ENCODE measurements at regions not wholly inside any gene's neighbourhood (a gene's known extent, or its start where the extent isn't known, plus 50 kb on each side); places are given as distances from the start of the nearest gene placed in this dataset.

DNA sequence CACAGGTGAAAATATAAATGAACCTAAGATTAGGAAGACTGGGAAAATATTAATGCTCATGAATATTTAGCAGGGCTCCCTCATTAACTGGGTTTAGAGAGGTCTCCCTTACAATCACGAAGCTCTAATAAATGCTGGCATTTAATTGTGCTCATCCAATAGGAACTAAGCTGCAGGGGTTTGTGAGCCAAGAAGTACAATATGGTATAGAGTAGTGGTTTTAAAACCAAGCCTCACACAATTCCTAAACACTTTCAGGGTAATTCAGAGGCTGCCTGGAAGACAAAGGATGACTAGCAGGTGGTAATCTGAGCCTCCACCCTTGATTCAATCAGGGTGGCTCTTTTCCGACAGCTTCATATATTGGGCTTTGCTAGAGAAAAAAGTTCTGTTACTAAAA is 103.3 kb downstream of the GPAM start:
- Histone ChIP-seq H3K4me2 (ENCODE audit: insufficient read depth, insufficient read length, low read length) (no peak overlapping the region), H3K9me3 (ENCODE audit: control insufficient read depth, low read depth, low read length) (no peaks in the 10 kb centered on the region), H2BK15ac (ENCODE audit: low read depth, low read length) (no peak overlapping the region), H3K27ac (ENCODE audit: insufficient read length, low read depth, low read length) (no peak overlapping the region), H3K23ac (ENCODE audit: insufficient read length, low read depth, low read length) (no peak overlapping the region), H3K4ac (ENCODE audit: low read depth, low read length) (no peak overlapping the region), H2AFZ (ENCODE audit: low read length) (no peak overlapping the region), H4K8ac (replicated peaks; ENCODE audit: insufficient read length, low read depth, low read length) (no peak overlapping the region), H2AK5ac (ENCODE audit: insufficient read length, low read length) (no peak overlapping the region), H4K5ac (ENCODE audit: insufficient read length, low read depth, low read length) (no peak overlapping the region), H3T11ph (ENCODE audit: low read length) (no peak overlapping the region), H2BK20ac (ENCODE audit: low read depth, low read length, poor library complexity, severe bottlenecking) (no peak overlapping the region), H4K20me1 (ENCODE audit: control insufficient read depth, insufficient read depth, insufficient read length) (no peaks in the 10 kb centered on the region), H2BK120ac (ENCODE audit: low read depth, low read length, poor library complexity, severe bottlenecking) (no peak overlapping the region), H3K79me2 (ENCODE audit: insufficient read depth, low read length) (no peaks in the 10 kb centered on the region), H2BK5ac (ENCODE audit: insufficient read length, low read length) (no peak overlapping the region), H4K91ac (ENCODE audit: insufficient read length, low read depth, low read length) (no peak overlapping the region), H3K56ac (ENCODE audit: insufficient read length, low read depth, low read length) (no peak overlapping the region), H2BK12ac (ENCODE audit: insufficient read length, low read depth, low read length) (no peak overlapping the region), H3K23me2 (ENCODE audit: insufficient read length, low read depth, low read length, poor library complexity, severe bottlenecking) (no peaks in the 10 kb centered on the region), H3K79me1 (ENCODE audit: insufficient read depth, low read depth, low read length, poor library complexity, severe bottlenecking) (no peaks in the 10 kb centered on the region), H3K18ac (ENCODE audit: insufficient read length, low read depth, low read length) (no peak overlapping the region), H3K27me3 (ENCODE audit: insufficient read depth, low read length) (no peaks in the 10 kb centered on the region), H3K4me1 (ENCODE audit: insufficient read depth, low read length) (no peaks in the 10 kb centered on the region), H3K9ac (ENCODE audit: extremely low read depth, insufficient read length, low read length) (no peak overlapping the region), H3K14ac (ENCODE audit: insufficient read depth, low read length) (no peak overlapping the region)
- no peaks in the 10 kb centered on the region for H3K27me3 Mint-ChIP-seq (ENCODE audit: low read depth)
- H3K4me3 Mint-ChIP-seq, result no peak overlapping the region
- DNase-seq, result no peak
- no peaks in the 10 kb centered on the region for H3K9me3 Mint-ChIP-seq
- no peak overlapping the region for H3K27ac Mint-ChIP-seq
- peaks cover 11 to 13% of the 10 kb centered on the region in 2 experiments for H3K4me1 Mint-ChIP-seq
- no CpG with 5 or more reads among the region's 2 CpGs for WGBS (ENCODE audit: extremely low coverage, insufficient read length, low lambda C conversion rate)
- TF ChIP-seq, protein P1, sequence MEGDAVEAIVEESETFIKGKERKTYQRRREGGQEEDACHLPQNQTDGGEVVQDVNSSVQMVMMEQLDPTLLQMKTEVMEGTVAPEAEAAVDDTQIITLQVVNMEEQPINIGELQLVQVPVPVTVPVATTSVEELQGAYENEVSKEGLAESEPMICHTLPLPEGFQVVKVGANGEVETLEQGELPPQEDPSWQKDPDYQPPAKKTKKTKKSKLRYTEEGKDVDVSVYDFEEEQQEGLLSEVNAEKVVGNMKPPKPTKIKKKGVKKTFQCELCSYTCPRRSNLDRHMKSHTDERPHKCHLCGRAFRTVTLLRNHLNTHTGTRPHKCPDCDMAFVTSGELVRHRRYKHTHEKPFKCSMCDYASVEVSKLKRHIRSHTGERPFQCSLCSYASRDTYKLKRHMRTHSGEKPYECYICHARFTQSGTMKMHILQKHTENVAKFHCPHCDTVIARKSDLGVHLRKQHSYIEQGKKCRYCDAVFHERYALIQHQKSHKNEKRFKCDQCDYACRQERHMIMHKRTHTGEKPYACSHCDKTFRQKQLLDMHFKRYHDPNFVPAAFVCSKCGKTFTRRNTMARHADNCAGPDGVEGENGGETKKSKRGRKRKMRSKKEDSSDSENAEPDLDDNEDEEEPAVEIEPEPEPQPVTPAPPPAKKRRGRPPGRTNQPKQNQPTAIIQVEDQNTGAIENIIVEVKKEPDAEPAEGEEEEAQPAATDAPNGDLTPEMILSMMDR (conservative IDR thresholded peaks at IDR 0.05), result no peak
- H3K36me3 Mint-ChIP-seq (ENCODE audit: insufficient read depth in 1 of 3, low read depth in 3 of 3), result no peaks in the 10 kb centered on the region
